Activated naive CD8-positive, alpha-beta T cell treated with anti-CD3 and anti-CD28 coated beads, Interleukin-2, amount 50 U/mL, for 24 hours (primary cell): ENCODE measurements at regions not wholly inside any gene's neighbourhood (a gene's known extent, or its start where the extent isn't known, plus 50 kb on each side); places are given as distances from the start of the nearest gene placed in this dataset.
"Not testable (repeated sequence)": the region's sequence is repeated elsewhere in the genome, so short reads cannot be mapped to it uniquely, and the experiment has no call there.

Experiments
- ATAC-seq: fragments of 150-1000 bp; cut with Tn5 transposase; one replicate; pipeline ENCODE4 v1.10.0; 2021
- DNase-seq: peaks from one replicate; pipeline ENCODE4 v3.0.0; 2021
- H3K27ac Mint-ChIP-seq: one replicate; pipeline ENCODE4 v1.8.0; 2021; ENCODE audit warnings: mild to moderate bottlenecking, mixed read lengths
- H3K27me3 Mint-ChIP-seq: one replicate; pipeline ENCODE4 v1.8.0; 2021; ENCODE audit warnings: mixed read lengths
- H3K36me3 Mint-ChIP-seq: one replicate; pipeline ENCODE4 v1.8.0; 2021; ENCODE audit warnings: low read depth, mixed read lengths
- H3K4me1 Mint-ChIP-seq: one replicate; pipeline ENCODE4 v1.8.0; 2021; ENCODE audit warnings: mixed read lengths
- H3K4me3 Mint-ChIP-seq: one replicate; pipeline ENCODE4 v1.8.0; 2021; ENCODE audit warnings: mild to moderate bottlenecking, moderate library complexity, mixed read lengths
- H3K9me3 Mint-ChIP-seq: one replicate; pipeline ENCODE4 v1.8.0; 2021; ENCODE audit warnings: mixed read lengths

- Mint-ChIP-seq H3K27ac (no peak overlapping the region), H3K27me3 (no peaks in the 10 kb centered on the region), H3K4me1 (no peaks in the 10 kb centered on the region), H3K9me3 (no peaks in the 10 kb centered on the region), H3K4me3 (no peak overlapping the region), H3K36me3 (no peaks in the 10 kb centered on the region)
- DNase-seq, result no peak
- ATAC-seq, result no peak
Measured at GRCh38 chr10:31209478-31209877, 109.5 kb upstream of the ZEB1 start.

GRCh38 chr10:31210190-31210589 lies 108.8 kb upstream of the ZEB1 start:
- Mint-ChIP-seq H3K4me1 (no peaks in the 10 kb centered on the region), H3K27ac (no peak overlapping the region), H3K36me3 (no peaks in the 10 kb centered on the region), H3K4me3 (no peak overlapping the region), H3K27me3 (no peaks in the 10 kb centered on the region), H3K9me3 (no peaks in the 10 kb centered on the region)
- DNase-seq, result no peak
- ATAC-seq, result no peak

- H3K9me3 Mint-ChIP-seq, result no peaks in the 10 kb centered on the region
- H3K4me3 Mint-ChIP-seq, result no peak overlapping the region
- no peaks in the 10 kb centered on the region for H3K36me3 Mint-ChIP-seq
- DNase-seq (no peak), ATAC-seq (no peak)
- no peak overlapping the region for H3K27ac Mint-ChIP-seq
- H3K27me3 Mint-ChIP-seq, result no peaks in the 10 kb centered on the region
- H3K4me1 Mint-ChIP-seq, result no peaks in the 10 kb centered on the region
Measured at GRCh38 chr10:31213959-31214358, 105.1 kb upstream of the ZEB1 start.

GRCh38 chr10:31215052-31215451 lies 104.0 kb upstream of the ZEB1 start:
- ATAC-seq (no peak), DNase-seq (no peak)
- no peaks in the 10 kb centered on the region for H3K9me3 Mint-ChIP-seq
- H3K4me1 Mint-ChIP-seq, result no peaks in the 10 kb centered on the region
- H3K27me3 Mint-ChIP-seq, result no peaks in the 10 kb centered on the region
- no peaks in the 10 kb centered on the region for H3K36me3 Mint-ChIP-seq
- no peak overlapping the region for H3K27ac Mint-ChIP-seq
- no peak overlapping the region for H3K4me3 Mint-ChIP-seq

DNA sequence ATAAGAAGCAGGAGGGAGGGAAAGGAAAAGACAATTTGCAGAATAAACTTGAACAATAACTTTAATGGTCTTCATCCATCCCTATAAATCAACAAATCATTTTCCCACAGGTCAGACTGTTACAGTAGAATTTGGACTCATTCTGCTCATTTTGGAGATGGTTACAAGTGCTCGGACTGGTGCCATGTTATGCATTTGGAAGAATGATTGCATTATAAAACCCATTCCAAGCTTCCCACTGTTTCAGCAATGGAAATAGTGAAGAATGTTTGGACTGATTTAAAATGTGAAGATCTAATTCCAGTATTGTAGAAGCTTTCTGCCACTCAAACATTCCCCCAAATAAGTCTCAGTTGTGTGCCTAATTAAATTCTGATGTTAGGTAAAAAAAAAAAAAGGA lies 99.7 kb upstream of the ZEB1 start:
- Mint-ChIP-seq H3K4me3 (no peak overlapping the region), H3K27me3 (no peaks in the 10 kb centered on the region), H3K9me3 (no peaks in the 10 kb centered on the region), H3K27ac (no peak overlapping the region), H3K4me1 (no peaks in the 10 kb centered on the region), H3K36me3 (no peaks in the 10 kb centered on the region)
- ATAC-seq, result no peak
- DNase-seq, result no peak

- H3K36me3 Mint-ChIP-seq, H3K4me1 Mint-ChIP-seq, DNase-seq, H3K27ac Mint-ChIP-seq, ATAC-seq, H3K4me3 Mint-ChIP-seq, H3K27me3 Mint-ChIP-seq: not testable (repeated sequence)
- H3K9me3 Mint-ChIP-seq, result peaks cover 18% of the 10 kb centered on the region
Measured at GRCh38 chr10:31228780-31229179, 90.2 kb upstream of the ZEB1 start.

GRCh38 chr10:31239961-31240360 lies 79.1 kb upstream of the ZEB1 start:
- no peak for DNase-seq
- Mint-ChIP-seq H3K4me3 (no peak overlapping the region), H3K9me3 (peaks cover 16% of the 10 kb centered on the region), H3K36me3 (no peaks in the 10 kb centered on the region), H3K27ac (no peak overlapping the region), H3K4me1 (peaks cover 12% of the 10 kb centered on the region), H3K27me3 (no peaks in the 10 kb centered on the region)
- ATAC-seq, result no peak

DNA sequence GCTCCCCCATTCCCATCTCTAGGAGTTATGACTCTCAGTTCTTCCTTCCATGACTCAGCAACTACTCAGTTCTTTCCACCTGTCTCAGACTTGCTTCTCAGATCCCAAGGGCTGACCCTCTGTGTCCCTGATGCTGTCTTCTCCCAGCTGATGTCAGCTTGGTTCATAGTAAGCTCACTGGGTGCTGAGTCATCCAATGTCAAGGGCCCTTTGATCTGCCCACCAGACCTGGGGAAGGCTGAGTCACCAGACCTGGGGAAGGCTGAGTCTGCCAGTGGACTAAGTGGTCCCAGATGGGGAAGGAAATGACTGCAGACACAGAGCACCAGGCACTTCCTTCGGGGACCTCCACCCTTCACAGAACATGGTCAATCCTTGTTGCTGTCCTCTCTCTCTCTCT lies 76.1 kb upstream of the ZEB1 start:
- ATAC-seq (peak; percentile 96), DNase-seq (peak; percentile 50)
- no peak overlapping the region for H3K4me3 Mint-ChIP-seq
- peaks cover 1% of the 10 kb centered on the region for H3K9me3 Mint-ChIP-seq
- no peaks in the 10 kb centered on the region for H3K36me3 Mint-ChIP-seq
- no peak overlapping the region for H3K27ac Mint-ChIP-seq
- H3K27me3 Mint-ChIP-seq, result no peaks in the 10 kb centered on the region
- peaks cover 12% of the 10 kb centered on the region for H3K4me1 Mint-ChIP-seq

DNA sequence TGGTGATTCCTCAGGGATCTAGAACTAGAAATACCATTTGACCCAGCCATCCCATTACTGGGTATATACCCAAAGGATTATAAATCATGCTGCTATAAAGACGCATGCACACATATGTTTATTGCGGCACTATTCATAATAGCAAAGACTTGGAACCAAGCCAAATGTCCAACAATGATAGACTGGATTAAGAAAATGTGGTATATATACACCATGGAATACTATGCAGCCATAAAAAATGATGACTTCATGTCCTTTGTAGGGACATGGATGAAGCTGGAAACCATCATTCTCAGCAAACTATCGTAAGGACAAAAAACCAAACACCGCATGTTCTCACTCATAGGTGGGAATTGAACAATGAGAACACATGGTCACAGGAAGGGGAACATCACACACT lies 67.9 kb upstream of the ZEB1 start:
- H3K4me3 Mint-ChIP-seq, H3K36me3 Mint-ChIP-seq, H3K4me1 Mint-ChIP-seq, H3K9me3 Mint-ChIP-seq, DNase-seq, H3K27ac Mint-ChIP-seq, ATAC-seq, H3K27me3 Mint-ChIP-seq: not testable (repeated sequence)

DNA sequence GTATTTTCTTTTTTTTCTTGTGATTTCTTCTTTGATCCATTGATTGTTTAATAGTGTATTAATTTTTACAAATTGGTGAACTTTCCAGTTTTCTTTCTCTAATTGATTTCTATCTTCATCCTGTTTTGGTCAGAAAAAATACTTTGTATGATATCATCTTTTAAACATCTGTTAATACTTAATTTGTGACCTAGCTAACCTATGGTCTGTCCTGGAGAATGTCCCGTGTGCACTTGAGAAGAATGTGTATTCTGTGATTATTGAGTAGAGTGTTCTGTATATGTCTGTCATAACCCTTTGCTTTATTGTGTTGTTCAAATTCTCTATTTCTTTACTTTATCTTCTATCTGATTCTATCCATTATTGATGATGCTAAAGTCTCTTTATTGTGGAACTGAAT lies 65.8 kb upstream of the ZEB1 start:
- Mint-ChIP-seq H3K4me1 (no peaks in the 10 kb centered on the region), H3K27ac (no peak overlapping the region), H3K4me3 (no peak overlapping the region), H3K27me3 (no peaks in the 10 kb centered on the region), H3K36me3 (no peaks in the 10 kb centered on the region), H3K9me3 (no peaks in the 10 kb centered on the region)
- DNase-seq, result no peak
- no peak for ATAC-seq

- H3K9me3 Mint-ChIP-seq, result no peaks in the 10 kb centered on the region
- DNase-seq (no peak), ATAC-seq (no peak)
- H3K36me3 Mint-ChIP-seq, result no peaks in the 10 kb centered on the region
- H3K4me3 Mint-ChIP-seq, result no peak overlapping the region
- H3K27ac Mint-ChIP-seq, result no peak overlapping the region
- no peaks in the 10 kb centered on the region for H3K27me3 Mint-ChIP-seq
- H3K4me1 Mint-ChIP-seq, result no peaks in the 10 kb centered on the region
Measured at GRCh38 chr10:31261511-31262311, 57.3 kb upstream of the ZEB1 start.

GRCh38 chr10:31262672-31263071 lies 56.3 kb upstream of the ZEB1 start:
- Mint-ChIP-seq H3K36me3 (no peaks in the 10 kb centered on the region), H3K27me3 (no peaks in the 10 kb centered on the region), H3K27ac (no peak overlapping the region), H3K4me1 (no peaks in the 10 kb centered on the region), H3K9me3 (no peaks in the 10 kb centered on the region), H3K4me3 (no peak overlapping the region)
- ATAC-seq (no peak), DNase-seq (no peak)

DNA sequence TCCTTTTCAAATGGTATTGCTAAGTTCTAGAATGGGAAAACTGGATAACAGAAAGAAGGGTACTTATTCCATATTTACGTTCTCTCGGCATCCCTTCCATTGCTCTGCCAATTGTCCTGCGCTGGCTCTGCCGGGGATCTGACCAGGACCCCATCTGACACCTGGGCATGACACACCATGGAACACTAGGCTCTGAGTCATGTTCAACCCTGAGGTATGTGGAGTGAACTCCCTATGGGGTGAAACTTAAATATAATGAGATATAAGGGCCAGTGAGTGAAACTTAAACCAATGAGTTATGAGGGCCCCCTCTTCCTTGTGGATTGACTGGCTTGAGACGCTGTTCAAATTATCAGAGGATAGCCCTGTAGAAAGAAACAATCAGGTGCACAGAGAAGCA lies 55.1 kb upstream of the ZEB1 start:
- Mint-ChIP-seq H3K36me3 (no peaks in the 10 kb centered on the region), H3K9me3 (no peaks in the 10 kb centered on the region), H3K27me3 (no peaks in the 10 kb centered on the region), H3K4me1 (no peaks in the 10 kb centered on the region), H3K4me3 (no peak overlapping the region), H3K27ac (no peak overlapping the region)
- ATAC-seq (no peak), DNase-seq (no peak)

DNA sequence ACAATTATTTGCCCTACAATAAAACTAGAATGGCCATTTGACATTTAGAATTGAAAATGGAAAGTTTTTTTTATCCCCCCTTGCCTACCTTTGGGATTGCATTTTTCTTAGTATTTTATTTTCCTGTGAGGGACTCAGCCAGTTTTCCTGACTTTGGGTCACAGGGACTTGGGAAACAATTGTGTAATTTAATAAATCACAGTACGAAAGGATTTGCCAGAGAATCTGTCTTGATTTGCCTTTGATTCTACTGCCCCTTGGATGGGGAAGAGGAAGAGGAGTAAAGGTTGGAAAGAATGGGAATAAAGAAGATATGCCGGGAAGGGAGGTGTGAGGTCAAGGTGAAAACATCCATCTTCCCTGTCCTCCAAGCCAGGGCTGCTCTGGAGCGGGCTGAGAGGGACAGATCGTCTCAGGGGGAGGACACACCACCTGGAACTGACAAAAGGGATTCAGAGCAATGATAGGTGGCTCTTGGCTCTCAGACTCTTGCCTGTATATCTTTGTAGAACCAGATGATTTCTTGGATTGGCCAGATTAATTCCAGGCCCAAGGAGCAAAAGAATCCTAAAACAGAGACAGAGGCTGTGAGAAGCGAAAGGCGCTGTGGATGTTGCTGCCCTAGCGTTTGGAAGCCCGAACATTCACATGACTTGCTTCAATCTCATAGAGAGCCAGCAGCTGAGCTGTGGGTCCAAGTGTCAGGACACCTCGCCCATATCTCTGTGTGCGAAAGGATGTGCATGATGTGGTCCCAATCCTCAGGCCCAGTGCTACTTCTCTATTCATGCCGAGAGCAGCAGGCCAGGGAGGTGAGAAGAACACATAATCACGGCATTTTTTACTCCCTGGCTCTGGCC lies 50.3 kb upstream of the ZEB1 start:
- no peak overlapping the region for H3K4me3 Mint-ChIP-seq
- peaks cover 4% of the 10 kb centered on the region for H3K36me3 Mint-ChIP-seq
- no peak for DNase-seq
- H3K4me1 Mint-ChIP-seq, result no peaks in the 10 kb centered on the region
- no peaks in the 10 kb centered on the region for H3K27me3 Mint-ChIP-seq
- no peak overlapping the region for H3K27ac Mint-ChIP-seq
- H3K9me3 Mint-ChIP-seq, result peaks cover 21% of the 10 kb centered on the region
- no peak for ATAC-seq
